IPS DF 19.7 (cell line): ENCODE measurements at regions not wholly inside any gene's neighbourhood (a gene's known extent, or its start where the extent isn't known, plus 50 kb on each side); places are given as distances from the start of the nearest gene placed in this dataset.
"Not testable (repeated sequence)": the region's sequence is repeated elsewhere in the genome, so short reads cannot be mapped to it uniquely, and the experiment has no call there.

Source experiments
- DNase-seq: peaks from one replicate; pipeline ENCODE4 v3.0.0-alpha.2; 2013; ENCODE audit warnings: low read depth, low spot score

DNA sequence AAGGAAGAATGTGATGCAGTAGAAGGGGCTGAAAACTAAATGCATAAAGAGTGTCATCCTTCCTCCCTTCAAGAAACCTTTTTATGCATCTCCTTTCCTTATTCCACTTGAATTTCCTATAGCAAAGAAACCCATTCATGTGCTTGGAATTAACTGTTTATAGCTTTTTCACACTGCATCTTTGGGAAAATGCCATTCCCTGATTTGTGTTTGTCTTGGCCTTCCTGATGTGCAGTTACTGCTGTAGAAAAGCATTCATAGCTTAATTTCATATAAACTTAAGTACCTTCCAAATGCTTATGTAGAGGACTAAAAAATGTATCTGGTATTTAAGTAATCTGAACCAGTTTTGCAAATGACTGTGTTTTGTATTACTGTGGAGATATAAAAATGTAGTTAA is 61.8 kb downstream of the SDR9C7 start:
- no peak for DNase-seq

DNA sequence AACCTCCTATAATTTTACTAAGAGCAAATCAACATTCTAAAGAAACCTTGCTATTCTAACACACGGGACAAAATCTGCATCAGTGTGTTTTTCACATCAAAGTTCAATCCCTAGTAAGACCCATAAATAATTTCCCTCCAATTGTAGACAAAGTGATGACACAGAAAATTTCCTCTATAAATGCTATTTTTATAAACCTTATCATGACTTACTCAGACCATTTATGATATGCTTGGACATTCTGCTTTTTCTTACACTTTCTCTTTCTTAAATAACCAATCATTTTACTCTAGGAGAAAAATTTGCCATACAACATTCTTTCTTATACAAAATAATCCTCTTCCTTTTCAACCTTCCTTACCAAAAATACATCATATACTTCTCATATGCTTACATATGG is 67.0 kb downstream of the SDR9C7 start:
- no peak for DNase-seq

DNA sequence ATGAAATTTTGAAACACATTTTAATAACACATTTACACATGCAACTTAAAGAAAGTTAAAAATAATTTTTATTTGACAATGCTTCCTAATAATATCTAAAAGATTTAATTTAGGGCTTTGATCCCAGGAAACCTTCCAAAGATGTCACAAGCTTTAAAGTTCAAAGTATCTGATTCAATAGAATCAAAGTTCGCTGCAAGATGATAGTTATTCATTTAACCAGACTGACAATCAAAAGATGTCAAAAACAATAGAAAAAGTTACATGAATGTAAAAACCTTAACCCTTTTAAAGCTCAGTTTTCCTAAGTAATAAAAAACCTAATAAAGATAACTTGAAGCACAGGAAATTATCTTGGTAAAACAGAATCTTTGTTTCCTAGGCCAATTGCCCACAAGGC is 67.7 kb downstream of the SDR9C7 start:
- no peak for DNase-seq

DNA sequence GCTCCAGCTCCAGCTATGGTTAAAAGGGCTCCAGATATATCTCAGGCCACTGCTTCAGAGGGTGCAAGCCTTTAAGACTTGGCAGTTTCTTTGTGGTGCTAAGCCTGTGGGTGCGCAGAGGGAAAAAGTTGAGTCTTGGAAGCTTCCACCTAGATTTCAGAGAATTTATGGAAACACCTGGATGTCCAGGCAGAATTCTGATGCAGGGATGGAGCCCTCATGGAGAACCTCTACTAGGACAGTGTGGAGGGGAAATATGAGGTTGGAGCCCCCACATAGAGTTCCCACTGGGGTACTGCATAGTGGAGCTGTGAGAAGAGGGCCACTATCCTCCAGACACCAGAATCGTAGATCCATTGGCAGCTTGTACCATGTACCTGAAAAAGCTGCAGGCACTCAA is 69.9 kb downstream of the SDR9C7 start:
- no peak for DNase-seq

DNA sequence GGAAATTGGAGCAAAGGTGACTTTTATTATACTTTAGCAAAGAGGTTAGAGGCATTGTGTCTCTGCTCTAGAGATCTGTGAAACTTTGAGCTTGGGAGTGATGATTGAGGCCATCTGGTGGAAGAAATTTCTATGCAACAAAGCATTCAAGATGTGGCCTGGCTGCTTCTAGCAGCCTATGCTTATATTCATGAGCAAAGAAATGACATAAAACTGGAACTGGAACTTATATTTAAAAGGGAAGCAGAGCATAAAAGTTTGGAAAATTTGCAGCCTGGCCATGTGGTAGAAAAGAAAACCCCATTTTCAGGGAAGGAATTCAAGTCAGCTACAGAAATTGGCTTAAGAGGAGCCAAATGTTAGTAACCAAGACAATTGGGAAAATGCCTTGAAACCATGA is 70.4 kb downstream of the SDR9C7 start:
- DNase-seq = no peak

DNA sequence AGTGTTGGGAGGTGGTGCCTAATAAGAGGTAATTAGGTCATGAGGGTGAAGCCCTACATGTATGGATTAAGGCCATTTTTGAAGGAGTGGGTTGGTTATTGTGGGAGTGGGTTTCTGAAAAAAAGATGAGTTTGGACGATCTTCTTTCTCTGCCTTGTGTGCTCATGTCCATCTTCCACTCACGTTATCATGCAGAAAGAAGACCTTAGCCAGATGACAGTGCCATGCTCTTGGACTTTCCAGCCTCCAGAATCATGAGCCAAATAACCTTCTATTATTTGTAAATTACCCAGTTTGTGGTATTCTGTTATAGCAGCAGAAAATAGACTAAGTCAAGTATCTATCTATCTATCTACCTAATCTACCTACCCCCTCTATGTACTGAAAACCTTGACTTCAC is 71.9 kb downstream of the SDR9C7 start:
- no peak for DNase-seq

DNA sequence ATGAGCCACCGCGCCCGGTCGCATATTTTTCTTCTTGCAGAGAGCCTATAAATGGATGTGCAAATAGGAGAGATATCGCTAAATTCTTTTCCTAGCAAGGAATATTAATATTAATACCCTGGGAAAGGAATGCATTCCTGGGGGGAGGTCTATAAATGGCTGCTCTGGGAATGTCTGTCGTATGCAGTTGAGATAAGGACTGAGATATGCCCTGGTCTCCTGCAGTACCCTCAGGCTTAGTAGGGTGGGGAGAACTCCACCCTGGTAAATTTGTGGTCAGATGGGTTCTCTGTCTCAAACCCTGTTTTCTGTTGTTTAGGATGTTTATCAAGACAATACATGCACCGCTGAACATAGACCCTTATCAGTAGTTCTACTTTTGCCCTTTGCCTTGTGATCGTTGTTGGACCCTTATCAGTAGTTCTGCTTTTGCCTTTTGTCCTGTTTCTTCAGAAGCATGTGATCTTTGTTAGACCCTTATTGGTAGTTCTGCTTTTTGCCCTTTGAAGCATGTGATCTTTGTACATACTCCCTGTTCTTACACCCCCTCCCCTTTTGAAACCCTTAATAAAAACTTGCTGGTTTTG is 80.7 kb downstream of the SDR9C7 start:
- not testable (repeated sequence) for DNase-seq

DNA sequence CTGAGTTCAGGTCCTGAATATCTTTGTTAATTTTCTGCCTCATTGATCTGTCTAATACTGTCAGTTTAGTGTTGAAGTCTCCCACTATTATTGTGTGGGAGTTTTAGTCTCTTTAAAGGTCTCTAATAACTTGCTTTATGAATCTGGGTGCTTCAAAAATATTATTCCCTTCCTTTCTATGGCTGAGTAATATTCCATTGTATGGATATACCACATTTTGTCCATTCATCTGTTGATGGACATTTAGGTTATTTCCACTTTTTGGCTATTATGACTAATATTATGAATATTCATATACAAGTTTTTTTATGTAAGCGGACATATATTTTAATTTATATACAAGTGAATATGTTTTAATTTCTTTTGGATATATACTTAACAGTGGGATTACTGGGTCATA is 82.7 kb downstream of the SDR9C7 start:
- no peak for DNase-seq

DNA sequence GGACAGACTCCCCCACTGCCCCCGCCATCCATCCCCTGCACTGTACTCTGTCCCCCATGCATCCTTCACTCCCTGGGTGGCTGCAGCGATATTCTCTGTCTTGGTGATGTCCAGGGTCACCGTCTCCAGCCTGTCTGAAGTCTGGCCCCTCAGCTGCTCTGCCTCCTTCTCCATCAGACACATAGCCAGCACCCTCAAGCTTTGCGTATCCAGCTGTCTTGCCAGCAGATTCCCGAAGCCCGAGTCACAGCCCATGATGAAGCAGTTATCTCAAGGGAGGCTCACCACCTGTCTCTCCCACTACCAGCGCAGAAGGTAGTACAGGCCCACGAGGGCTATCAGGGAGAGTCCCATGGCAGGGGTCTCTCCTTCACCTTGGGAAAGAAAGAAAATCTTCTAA is 77.8 kb downstream of the HSD17B6 start:
- no peak for DNase-seq

DNA sequence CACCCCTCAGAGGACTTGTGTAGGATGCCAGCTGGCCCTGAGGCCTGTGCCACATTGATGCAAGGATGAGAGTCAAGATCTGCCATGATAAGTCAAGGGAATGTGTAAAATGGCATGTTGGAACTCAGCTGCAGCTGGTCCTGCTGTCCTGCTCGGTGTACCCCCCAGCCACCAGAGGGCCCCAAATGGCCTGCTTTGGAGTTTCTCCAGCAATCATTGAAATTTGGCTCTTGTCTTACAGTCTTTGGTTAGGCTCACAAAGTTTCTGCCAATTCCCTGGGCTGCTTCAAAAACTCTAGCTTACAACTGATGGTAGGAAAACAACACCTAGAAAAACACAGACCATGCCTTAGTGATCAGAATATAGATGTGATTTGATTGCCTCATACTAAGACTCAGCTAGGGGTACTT is 76.8 kb downstream of the HSD17B6 start:
- DNase-seq = peak; percentile 30

DNA sequence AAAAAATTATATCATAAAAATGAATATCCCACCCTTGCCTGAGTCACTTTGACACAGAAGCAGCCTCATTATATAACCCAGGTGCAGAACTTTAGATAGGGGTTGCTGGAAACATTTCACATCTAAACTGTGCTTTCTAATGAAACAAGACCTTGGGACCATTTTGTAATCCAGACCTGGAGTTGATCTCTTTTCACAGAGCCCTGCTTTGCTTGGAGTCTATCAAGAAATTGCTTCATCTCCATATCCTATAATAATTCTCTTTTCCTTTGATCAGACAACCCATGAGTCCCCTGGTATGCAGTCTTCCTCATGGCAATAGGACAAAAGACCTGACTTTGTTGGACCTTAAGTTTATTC is 76.3 kb downstream of the HSD17B6 start:
- no peak for DNase-seq

DNA sequence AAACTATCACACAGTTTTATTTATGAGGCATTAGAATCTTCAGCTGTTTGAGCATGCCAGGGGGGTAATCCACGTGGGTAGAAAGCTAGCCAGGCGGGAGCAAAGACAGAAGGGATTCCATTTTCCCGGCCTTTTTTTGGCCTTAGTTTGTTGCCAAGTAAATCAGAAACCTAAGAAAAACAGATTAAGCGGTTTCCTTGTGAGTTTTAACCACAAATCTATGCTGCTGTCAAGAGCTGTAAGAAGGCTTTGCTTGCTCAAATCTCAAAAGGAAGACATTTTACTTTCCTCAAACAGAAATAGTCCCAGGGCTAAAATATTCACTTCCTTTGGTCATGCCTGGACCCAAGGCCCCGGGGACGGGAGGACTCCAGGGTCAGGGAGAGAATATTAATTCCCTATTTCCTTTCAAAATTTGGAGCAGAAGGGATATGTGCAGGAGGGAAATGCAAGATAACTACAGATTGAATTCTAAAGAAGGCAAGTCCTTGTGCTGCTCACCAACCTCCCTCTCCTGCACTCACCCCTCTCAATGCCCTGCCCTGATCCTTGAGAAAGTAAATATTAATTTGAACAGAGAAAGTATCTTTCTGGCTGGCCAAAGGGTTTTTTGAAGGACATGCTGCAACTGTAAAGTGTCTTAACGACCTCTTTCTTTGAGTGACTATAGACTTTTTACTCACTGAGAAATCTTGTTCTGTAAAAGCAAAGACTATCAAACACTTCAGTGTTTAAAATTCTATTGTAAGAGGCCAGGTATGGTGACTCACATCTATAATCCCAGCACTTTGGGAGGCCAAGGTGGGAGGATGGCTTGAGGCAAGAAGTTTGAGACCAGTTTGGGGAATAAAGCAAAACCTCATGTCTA is 75.7 kb downstream of the HSD17B6 start:
- no peak for DNase-seq
